HG02571 (cell line): ENCODE measurements at regions not wholly inside any gene's neighbourhood (a gene's known extent, or its start where the extent isn't known, plus 50 kb on each side); places are given as distances from the start of the nearest gene placed in this dataset.

ENCODE experiments used
- ATAC-seq: cut with Tn5 transposase; IDR thresholded peaks from one replicate; pipeline ENCODE4 v1.9.1; 2021; ENCODE audit warnings: mild to moderate bottlenecking, moderate library complexity; ENCODE audit not compliant: unreplicated experiment

DNA sequence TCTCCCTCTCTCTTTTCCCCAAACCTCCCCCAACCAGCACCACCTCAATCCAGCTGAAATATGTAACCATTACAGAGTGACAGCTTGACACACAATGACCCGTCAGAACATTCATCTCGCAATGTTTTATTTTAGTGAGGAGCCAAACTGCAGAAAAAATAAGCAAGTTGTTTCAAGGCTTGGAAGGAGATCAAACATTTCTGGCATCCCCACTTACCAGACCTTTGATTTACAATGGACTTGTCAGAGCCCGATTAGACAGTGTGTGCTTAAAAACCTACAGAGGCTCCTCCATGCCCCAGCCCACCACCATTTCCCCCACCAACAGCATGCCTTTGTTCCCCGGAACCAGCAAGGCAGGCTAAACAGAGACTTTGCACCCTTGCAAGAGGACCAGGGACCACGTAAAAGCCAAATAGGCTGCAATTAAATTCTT lies 382.8 kb upstream of the ZNF507 start:
- ATAC-seq, result no peak

GRCh38 chr19:31963746-31964145 lies 381.7 kb upstream of the ZNF507 start:
- ATAC-seq, result no peak

GRCh38 chr19:31969016-31969415 lies 376.4 kb upstream of the ZNF507 start:
- no peak for ATAC-seq

- ATAC-seq, result no peak
These were observed 375.4 kb upstream of the ZNF507 start for GRCh38 chr19:31970027-31970461.

DNA sequence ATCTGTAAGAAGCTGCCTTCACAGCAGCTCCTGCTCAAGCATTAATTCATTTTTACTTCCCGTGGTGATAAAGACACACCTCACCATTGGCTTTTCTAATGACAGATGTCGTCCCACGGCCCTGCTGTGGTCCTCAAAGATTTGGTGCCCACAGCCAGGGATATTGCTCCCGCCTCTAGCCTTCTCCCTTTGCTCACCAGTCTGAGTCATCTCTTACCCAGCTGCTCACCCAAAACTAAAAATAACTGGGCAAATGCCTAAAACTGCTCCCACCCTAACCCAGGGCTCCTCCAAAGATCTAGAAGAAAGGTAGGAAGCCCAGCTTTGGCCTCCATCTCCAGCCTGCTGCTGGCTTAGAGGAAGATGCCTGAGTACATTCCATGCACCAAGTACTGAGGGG lies 371.1 kb upstream of the ZNF507 start:
- ATAC-seq, result no peak

DNA sequence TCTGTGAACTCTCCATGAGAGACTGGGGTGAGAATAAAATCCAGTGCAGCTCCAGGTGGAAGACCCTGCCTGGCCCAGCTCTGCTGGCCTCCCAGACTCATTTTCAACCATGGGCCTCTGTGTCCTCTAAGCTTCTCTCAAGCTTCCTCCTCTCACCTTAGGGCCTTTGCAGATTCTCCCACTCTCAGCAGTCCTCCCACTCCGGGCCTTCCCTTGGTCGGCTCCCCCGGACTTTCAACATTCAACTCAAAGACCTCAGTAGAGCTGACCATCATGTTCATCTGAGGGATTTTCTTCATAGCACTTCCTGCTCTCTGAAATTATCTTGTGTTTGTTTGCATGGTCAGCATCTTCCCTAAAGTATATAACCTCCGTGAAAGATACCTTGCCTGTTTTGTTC lies 370.5 kb upstream of the ZNF507 start:
- ATAC-seq, result no peak

DNA sequence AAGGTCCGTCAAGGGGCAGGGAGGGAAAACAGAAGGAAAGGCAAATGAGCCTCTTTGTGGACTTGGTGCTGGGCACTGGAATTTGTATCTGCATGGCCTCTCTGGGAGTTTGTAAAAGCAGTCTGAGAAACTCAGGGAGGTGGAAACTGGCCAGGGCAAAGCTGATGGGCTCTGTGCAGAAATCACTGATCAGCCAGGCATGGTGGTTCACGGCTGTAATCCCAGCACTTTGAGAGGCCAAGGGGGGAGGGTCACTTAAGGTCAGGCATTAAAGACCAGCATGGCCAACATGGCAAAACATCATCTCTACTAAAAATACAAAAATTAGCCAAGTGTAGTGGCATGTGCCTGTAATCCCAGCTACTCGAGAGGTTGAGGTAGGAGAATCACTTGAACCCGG lies 369.9 kb upstream of the ZNF507 start:
- no peak for ATAC-seq

GRCh38 chr19:31976775-31977536 lies 368.5 kb upstream of the ZNF507 start:
- no peak for ATAC-seq

- ATAC-seq, result no peak
These were observed 366.0 kb upstream of the ZNF507 start for GRCh38 chr19:31979362-31979761.

GRCh38 chr19:31979949-31980670 lies 365.3 kb upstream of the ZNF507 start:
- ATAC-seq, result no peak

- ATAC-seq, result no peak
These were observed 364.6 kb upstream of the ZNF507 start for GRCh38 chr19:31980796-31981195.

DNA sequence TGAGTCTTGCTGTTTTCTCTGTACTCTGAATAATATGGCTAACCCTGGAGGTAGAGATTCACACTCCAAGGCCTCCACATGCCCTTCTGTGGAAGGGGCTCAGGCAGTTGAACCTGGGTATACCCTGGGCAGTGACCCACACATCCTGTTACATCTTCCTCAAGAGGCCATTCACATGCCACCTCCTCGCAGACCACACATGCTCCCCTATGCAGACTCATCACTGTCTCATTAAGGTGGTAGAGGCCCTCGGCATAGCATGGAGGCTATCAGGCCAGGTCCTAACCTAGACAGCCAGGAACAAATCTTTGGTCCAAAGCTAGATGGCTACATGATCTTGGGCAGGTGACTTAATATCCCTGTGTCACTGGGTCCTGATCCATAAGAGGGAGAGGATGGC lies 363.9 kb upstream of the ZNF507 start:
- no peak for ATAC-seq

DNA sequence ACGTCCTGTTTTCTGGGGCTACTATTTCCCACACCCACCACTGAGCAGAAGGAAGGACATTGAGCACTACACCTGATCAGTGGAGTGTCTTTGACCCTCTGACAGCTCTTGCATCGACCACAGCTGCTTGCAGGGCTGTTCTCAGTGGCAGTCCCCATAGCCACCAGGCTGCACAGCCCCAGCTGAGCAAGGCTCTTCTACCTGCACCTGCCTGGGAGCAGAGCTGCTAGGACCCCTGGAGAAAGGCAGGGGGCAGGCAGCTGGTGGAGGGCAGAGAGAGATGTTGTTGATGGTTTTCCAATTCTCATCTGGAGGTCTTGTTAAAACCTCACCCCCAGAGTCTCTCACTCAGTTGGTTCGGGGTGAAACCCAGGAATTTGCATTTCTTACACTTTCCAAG lies 361.8 kb upstream of the ZNF507 start:
- no peak for ATAC-seq

- no peak for ATAC-seq
These were observed 360.3 kb upstream of the ZNF507 start for GRCh38 chr19:31985001-31985605.

DNA sequence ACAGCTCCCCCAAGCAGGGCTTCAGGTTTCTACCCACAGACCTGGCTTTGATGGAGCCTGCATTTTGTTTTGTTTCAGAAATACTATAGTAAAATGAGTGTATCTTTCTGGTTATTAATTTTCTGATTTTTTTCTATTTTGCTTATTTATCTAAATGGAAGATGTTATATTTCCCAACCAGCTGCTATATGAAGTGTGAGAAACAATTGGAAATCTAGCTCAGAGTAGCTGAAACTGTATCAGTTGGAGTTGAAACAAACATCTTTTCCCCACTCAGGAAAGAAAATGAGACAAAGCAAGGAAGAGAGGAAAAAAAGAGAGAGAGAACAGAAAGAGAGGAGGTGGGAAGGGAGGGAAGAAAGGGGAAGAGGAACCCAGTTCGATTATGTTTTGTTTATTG lies 358.5 kb upstream of the ZNF507 start:
- ATAC-seq, result no peak

DNA sequence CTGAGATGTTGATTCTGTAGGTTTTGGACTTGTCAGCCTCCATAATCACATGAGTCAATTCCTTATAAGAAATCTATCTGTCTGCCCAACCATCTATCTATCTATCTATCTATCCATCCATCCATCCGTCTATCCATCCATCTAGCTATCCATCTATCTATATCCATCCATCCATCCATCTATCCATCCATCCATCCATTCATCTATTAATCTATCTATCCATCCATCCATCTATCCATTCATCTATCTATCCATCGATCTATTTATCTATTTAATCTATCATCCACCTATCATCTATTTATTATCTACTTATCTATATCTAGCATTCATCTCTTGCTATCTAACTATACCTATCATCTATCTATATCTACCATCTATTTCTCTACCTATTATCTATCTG lies 357.2 kb upstream of the ZNF507 start:
- ATAC-seq, result no peak

DNA sequence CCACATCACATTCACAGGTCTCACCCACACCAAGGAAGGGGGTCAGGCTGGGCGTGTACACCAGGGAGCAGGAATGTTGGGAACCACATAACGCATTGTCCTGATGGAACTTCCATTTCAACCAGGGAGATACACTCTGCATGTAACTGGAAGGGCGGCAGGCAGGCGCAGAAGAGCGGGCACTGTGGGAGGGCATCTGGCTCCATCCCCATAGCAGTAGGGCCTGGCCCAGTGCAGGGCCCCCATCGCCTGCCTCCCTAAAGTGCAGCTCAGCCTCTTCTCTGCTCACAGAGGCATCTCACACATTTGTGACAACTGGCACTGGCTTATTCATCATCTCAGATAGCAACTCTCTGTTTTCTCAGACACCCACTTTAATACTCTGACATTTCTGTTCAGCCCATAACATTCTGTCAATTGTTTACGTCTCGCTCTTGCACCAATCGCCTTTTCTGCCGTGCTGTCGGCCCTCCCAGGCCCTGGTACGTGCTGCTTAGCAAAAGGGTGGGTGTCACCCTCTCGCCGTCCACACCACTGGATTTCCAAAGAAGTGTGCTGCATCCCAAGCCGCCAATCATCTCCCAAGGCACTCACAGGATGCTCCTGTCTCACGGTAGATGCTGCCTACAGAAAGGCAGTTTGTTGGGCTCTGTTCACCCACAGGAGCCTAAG lies 353.3 kb upstream of the ZNF507 start:
- no peak for ATAC-seq

DNA sequence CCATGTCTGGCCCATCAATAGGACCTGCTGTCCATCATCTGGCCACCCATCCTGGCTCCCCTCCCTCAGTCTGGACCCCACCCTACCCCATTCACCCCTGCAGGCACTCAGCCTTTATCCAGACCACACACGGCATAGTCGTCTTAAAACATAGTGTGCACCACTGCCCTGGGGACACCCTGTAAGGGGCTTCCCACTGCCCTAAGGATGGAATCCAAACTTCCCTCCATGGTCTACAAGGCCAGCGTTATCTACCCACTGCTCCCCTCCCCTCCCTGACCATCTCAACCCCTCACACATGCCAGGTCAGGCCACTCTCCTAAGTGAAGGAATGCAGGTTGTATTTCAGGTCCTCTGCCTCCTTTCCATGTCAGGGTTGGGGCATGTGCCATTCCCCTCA lies 352.7 kb upstream of the ZNF507 start:
- no peak for ATAC-seq

DNA sequence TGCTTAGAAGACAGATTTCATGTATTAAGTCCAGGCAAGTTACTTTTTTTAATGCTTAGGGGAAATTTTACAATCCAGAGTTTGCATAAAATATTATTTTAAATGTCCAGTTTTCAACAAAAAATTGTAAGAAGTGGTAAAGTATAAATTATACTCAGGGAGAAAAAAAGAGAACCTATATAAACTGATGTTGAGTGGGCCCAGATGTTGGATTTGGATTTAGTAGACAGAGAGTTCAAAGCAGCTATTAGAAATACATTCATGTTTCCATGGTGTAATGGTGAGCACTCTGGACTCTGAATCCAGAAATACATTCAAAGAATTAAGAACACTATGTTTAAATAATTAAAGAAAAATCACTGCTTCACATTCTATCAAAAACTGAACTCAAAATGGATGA lies 349.9 kb upstream of the ZNF507 start:
- ATAC-seq, result no peak

DNA sequence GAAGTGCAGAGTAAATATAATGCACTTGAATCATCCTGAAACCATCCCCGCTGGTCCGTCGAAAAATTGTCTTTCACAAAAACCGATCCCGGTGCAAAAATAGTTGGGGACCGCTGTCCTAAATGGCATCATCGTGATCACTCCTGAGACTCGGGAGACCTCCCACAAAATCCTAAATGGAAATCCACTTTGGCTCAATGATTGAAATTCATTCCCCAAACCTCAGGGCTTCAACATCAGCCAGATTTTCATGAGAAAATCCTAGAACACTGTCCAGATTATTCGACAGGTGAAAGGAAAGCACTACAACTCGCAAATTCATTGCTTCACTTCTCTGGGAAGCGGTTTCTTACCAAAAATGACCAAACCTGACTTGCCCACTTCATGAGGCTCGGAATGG lies 335.3 kb upstream of the ZNF507 start:
- ATAC-seq, result no peak

DNA sequence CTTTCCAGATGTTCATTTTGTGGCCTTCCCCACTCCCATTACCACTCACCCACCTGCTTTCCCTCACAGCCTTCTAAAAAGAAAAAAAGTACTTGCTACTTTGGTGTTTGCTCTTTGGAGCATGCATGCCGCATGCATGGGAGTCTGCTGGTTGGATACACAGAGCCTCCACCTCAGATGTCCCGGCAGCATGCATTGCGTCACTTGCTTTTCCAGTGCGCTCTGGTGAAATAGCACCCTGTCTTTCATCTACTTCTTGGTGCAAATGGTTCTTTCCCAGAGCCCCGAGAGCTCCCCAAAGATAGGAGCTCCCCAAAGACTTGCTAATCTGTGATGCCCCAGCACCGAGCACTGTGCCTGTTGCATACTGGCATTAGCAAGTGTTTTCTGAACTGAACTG lies 333.2 kb upstream of the ZNF507 start:
- ATAC-seq, result no peak
